ENCODE measurements at regions not wholly inside any gene's neighbourhood (a gene's known extent, or its start where the extent isn't known, plus 50 kb on each side); places are given as distances from the start of the nearest gene placed in this dataset.

DNA sequence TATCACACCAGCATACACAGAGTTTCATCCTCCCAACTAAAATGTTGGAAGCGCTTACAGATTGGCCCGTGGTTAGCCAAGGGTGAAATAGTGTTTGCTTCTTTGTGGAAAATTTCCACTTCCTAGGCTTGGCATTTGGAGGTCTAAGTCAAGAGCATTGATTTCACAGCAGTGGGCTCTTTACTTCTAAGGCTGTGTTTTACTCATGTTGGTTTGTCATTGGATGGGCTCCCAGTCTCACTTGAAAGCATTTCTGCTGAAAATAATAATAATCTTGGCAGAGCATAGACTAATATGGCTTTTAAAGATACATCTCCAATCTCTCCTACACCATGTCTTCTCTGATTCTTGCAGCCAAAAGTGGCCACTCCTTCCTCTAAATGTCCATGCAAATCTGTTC lies 82.9 kb downstream of the DYNAP start:
- H3K4me1 ChIP-seq, result no peaks in the 10 kb centered on the region
- no peaks in the 10 kb centered on the region for H3K36me3 ChIP-seq
- ATAC-seq (no peak), DNase-seq (peak in 1 of 4 donors; percentile 6)
- H3K27me3 ChIP-seq, result no peaks in the 10 kb centered on the region
- no peak overlapping the region for H3K27ac ChIP-seq
- TF ChIP-seq, protein P1, sequence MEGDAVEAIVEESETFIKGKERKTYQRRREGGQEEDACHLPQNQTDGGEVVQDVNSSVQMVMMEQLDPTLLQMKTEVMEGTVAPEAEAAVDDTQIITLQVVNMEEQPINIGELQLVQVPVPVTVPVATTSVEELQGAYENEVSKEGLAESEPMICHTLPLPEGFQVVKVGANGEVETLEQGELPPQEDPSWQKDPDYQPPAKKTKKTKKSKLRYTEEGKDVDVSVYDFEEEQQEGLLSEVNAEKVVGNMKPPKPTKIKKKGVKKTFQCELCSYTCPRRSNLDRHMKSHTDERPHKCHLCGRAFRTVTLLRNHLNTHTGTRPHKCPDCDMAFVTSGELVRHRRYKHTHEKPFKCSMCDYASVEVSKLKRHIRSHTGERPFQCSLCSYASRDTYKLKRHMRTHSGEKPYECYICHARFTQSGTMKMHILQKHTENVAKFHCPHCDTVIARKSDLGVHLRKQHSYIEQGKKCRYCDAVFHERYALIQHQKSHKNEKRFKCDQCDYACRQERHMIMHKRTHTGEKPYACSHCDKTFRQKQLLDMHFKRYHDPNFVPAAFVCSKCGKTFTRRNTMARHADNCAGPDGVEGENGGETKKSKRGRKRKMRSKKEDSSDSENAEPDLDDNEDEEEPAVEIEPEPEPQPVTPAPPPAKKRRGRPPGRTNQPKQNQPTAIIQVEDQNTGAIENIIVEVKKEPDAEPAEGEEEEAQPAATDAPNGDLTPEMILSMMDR (IDR thresholded peaks at IDR 0.05), result no peak
- intact Hi-C loops (cut with DNase I), result loop anchor here (10.0 kb wide), 2 partner anchors 229 to 311 kb away; no protein-coding TSS in a partner anchor
- H3K4me3 ChIP-seq, result no peak overlapping the region
- no peaks in the 10 kb centered on the region for H3K9me3 ChIP-seq

DNA sequence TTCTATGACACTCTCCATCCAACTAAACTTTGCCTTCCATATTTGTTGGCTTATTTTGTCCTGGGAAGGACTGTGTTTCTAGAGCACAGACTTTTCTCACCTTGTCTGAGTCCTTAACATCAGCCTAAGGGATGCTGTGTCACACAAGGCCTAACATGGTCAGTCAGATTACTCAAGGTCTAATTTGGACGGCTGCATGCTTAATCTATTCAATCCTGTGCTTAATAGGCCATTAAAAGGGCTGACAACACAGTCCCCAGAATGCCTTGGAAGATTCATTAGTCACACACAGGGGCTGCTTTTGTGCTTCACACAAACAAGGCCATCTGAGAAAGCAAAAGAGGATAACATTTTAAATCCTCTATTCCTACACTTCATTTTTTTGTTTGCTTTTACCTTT lies 84.0 kb downstream of the DYNAP start:
- intact Hi-C loops (cut with DNase I), result loop anchor here (5.0 to 10.0 kb wide), 3 partner anchors 230 to 310 kb away; no protein-coding TSS in a partner anchor
- Histone ChIP-seq H3K4me1 (no peaks in the 10 kb centered on the region), H3K9me3 (no peaks in the 10 kb centered on the region), H3K4me3 (no peak overlapping the region), H3K27ac (no peak overlapping the region), H3K27me3 (no peaks in the 10 kb centered on the region), H3K36me3 (no peaks in the 10 kb centered on the region)
- DNase-seq (no peak), ATAC-seq (no peak)
- TF ChIP-seq, protein P1 (IDR thresholded peaks at IDR 0.05), result no peak

DNA sequence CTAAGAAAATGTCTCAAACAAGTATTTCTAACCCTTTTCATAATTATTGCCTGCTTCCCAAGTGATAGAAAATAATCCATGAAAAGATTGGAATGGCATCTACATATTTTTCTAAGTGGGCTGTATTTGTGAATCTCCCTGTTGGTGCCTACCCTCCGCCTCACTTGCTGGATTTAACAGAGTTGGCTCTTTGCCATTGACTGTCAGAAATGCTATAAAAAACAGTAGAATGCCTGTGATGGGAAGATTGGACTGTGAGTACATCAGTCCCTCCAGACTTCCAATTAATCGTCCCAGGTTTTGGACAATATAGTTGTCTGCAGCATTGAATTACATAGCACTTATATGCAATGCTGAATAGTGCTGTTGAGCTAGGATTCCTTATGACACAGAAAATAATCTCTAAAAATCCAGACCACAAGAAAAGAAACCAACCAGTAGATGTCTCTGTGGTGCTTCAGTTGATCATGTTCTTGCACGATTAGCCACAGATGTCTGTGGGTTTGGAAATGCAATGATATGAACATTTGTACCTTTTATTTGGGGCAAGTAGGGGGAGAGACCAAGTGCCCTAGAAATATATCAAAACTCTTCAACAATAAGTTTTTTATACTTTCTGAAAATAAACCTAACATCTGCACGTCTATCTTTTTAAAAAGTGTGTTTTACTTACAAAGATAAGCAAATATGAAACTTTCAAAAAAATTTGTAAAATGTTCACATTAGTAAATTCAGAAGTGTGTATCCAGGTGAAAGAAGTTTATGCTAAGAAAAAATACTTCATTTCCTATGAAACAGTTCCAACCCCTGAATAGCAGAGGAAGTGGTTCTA lies 88.5 kb downstream of the DYNAP start:
- DNase-seq (peak in 2 of 4 donors; percentile 67 to 80), ATAC-seq (peak; percentile 95)
- Histone ChIP-seq H3K4me1 (no peaks in the 10 kb centered on the region), H3K36me3 (no peaks in the 10 kb centered on the region), H3K9me3 (no peaks in the 10 kb centered on the region), H3K27ac (no peak overlapping the region), H3K27me3 (no peaks in the 10 kb centered on the region), H3K4me3 (no peak overlapping the region)
- TF ChIP-seq, protein P1 (IDR thresholded peaks at IDR 0.05), result peak in 1 of 2 donors; percentile 48
- intact Hi-C loops (cut with DNase I), result loop anchor here (5.0 to 10.0 kb wide), 3 partner anchors 235 to 305 kb away; no protein-coding TSS in a partner anchor

DNA sequence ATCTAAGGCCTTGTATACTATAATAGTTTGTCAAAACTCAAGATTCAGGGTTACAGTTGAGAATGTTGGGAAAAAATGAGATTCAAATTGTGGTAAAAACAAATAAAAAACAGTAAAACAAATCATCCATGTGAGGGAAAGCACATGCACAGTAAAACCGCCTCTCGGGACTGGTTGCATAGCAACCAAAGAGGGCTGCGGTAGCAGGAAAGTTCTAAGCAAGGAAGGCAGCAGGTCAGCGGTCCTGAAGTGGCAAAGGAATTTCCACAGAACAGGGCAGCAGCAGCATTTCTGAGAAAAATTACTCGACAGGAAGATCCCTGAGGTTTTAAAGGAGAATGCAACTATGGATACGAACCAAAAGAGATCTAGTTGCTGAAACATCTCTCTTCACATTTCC lies 93.7 kb downstream of the DYNAP start:
- Histone ChIP-seq H3K9me3 (no peaks in the 10 kb centered on the region), H3K4me1 (no peaks in the 10 kb centered on the region), H3K27me3 (no peaks in the 10 kb centered on the region), H3K4me3 (no peak overlapping the region), H3K27ac (no peak overlapping the region), H3K36me3 (no peaks in the 10 kb centered on the region)
- DNase-seq, result peak in 2 of 4 donors; percentile 45 to 52
- TF ChIP-seq, protein P1 (IDR thresholded peaks at IDR 0.05), result no peak
- ATAC-seq, result peak; percentile 91
- intact Hi-C loops (cut with DNase I), result no loop called here

DNA sequence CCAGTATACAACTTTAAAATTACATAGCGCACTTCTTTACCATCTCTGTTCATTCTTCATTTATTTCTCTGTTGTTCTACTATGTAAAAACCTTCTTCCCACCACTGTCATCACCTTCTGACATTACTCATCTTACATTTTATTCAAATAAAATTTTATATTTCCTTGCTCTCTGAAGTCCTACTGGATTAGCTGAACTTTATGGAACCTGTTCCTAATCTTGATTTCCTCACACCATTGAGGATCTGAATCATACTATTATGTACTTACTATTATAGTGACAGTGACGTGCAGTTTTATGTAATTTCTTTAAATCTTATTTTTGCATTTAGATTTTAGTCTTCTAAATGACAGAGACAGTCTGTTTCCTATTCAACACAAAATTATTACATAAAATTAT lies 98.3 kb downstream of the DYNAP start:
- Histone ChIP-seq H3K27me3 (no peaks in the 10 kb centered on the region), H3K36me3 (no peaks in the 10 kb centered on the region), H3K27ac (no peak overlapping the region), H3K4me3 (no peak overlapping the region), H3K9me3 (no peaks in the 10 kb centered on the region), H3K4me1 (no peaks in the 10 kb centered on the region)
- ATAC-seq, result no peak
- DNase-seq, result no peak
- TF ChIP-seq, protein P1 (IDR thresholded peaks at IDR 0.05), result no peak
- intact Hi-C loops (cut with DNase I), result no loop called here
